GM15510 (cell line): ENCODE measurements at regions not wholly inside any gene's neighbourhood (a gene's known extent, or its start where the extent isn't known, plus 50 kb on each side); places are given as distances from the start of the nearest gene placed in this dataset.

ENCODE experiments used
- POLR2A ChIP-seq: IDR thresholded peaks from 3 replicates; pipeline ENCODE4 v1.6.1; 2011; ENCODE audit warnings: borderline replicate concordance; ENCODE audit not compliant: insufficient read length; ENCODE audit errors: extremely low read depth

- no peak for TF ChIP-seq POLR2A
These were observed 58.5 kb downstream of the DLL1 start for GRCh38 chr6:170232186-170233002.

GRCh38 chr6:170231293-170232185 is 59.3 kb downstream of the DLL1 start:
- TF ChIP-seq POLR2A: no peak

- no peak for TF ChIP-seq POLR2A
These were observed 60.2 kb downstream of the DLL1 start for GRCh38 chr6:170230520-170231292.

- no peak for TF ChIP-seq POLR2A
These were observed 60.9 kb downstream of the DLL1 start for GRCh38 chr6:170229851-170230519.

- TF ChIP-seq POLR2A: no peak
These were observed 61.5 kb downstream of the DLL1 start for GRCh38 chr6:170229396-170229795.

GRCh38 chr6:170228946-170229310 is 62.0 kb downstream of the DLL1 start:
- TF ChIP-seq POLR2A: no peak

GRCh38 chr6:170227996-170228945 is 62.6 kb downstream of the DLL1 start:
- no peak for TF ChIP-seq POLR2A

- no peak for TF ChIP-seq POLR2A
These were observed 63.3 kb downstream of the DLL1 start for GRCh38 chr6:170227521-170227983.

- TF ChIP-seq POLR2A: no peak
These were observed 64.2 kb downstream of the DLL1 start for GRCh38 chr6:170226647-170227046.

- no peak for TF ChIP-seq POLR2A
These were observed 64.9 kb downstream of the DLL1 start for GRCh38 chr6:170225852-170226417.

- TF ChIP-seq POLR2A: no peak
These were observed 65.9 kb downstream of the DLL1 start for GRCh38 chr6:170224694-170225660.

- TF ChIP-seq POLR2A: no peak
These were observed 66.9 kb downstream of the DLL1 start for GRCh38 chr6:170223718-170224693.
